Breast epithelium (tissue), 3 donors: ENCODE measurements at regions not wholly inside any gene's neighbourhood (a gene's known extent, or its start where the extent isn't known, plus 50 kb on each side); places are given as distances from the start of the nearest gene placed in this dataset.

Source experiments
- POLR2A ChIP-seq: fragments of 450-650 bp; IDR thresholded peaks from one replicate; pipeline ENCODE4 v1.6.1; 2016; ENCODE audit warnings: antibody characterized with exemption, mild to moderate bottlenecking, moderate library complexity
- TF ChIP-seq, protein P1 (sequence below), 3 donors: fragments of 450-650 bp; IDR thresholded peaks; one replicate each; pipeline ENCODE4 v1.5.1; 2016 to 2017; ENCODE audit warnings: antibody characterized with exemption in 3 of 3, mild to moderate bottlenecking in 3 of 3, moderate library complexity in 3 of 3

DNA sequence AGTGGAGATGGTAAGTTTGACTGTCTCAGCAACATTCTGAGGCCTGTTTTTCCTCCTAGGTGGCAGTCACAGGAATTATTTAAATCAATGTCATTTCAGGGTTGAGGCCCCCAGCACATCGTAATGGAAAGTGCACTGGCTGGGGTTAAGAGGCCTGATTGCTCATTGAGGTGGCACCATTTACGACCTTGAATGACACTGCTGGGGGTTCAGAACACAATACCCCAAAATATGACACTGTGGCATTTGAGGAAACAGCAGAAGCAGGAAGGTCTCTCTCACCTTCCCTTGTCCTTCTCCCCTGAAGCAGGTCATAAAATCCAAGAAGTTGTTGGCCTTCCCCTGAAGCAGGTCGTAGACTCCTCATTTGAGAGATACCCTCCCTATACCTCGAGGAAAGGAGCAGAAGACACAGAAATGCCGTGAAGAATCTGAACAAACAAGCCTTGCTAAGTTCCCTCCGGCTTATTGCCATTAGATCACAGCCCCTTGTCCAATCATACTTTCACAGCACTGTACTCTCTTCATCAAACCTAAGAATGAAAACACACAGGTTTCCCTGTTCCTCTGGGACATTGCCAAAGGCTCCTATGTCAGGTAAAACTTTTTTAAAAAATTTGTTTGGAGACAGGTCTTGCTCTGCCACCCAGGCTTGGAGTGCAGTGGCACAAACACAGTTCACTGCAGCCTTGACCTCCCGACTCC lies 71.3 kb downstream of the S1PR1 start:
- TF ChIP-seq, protein P1, sequence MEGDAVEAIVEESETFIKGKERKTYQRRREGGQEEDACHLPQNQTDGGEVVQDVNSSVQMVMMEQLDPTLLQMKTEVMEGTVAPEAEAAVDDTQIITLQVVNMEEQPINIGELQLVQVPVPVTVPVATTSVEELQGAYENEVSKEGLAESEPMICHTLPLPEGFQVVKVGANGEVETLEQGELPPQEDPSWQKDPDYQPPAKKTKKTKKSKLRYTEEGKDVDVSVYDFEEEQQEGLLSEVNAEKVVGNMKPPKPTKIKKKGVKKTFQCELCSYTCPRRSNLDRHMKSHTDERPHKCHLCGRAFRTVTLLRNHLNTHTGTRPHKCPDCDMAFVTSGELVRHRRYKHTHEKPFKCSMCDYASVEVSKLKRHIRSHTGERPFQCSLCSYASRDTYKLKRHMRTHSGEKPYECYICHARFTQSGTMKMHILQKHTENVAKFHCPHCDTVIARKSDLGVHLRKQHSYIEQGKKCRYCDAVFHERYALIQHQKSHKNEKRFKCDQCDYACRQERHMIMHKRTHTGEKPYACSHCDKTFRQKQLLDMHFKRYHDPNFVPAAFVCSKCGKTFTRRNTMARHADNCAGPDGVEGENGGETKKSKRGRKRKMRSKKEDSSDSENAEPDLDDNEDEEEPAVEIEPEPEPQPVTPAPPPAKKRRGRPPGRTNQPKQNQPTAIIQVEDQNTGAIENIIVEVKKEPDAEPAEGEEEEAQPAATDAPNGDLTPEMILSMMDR (IDR thresholded peaks at IDR 0.05), result no peak
- no peak for TF ChIP-seq POLR2A
